ENCODE measurements at regions not wholly inside any gene's neighbourhood (a gene's known extent, or its start where the extent isn't known, plus 50 kb on each side); places are given as distances from the start of the nearest gene placed in this dataset.

DNA sequence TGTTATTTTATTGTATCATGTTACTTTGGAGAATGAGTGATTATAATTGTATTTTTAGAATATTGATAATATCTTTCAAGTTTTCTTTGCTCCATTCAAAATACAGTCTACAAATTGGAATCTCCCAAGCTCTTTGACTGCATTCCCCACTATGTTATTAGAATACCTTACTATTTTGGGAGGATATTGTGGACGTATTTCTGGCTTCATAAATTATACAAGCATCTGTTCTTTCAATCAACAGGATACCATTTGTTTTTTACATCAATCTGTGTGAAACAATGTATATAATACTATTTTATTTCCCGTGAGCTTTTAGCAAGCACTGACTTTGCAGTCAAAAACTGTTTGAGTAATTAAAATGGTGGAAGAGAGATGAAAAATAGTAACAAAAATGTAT, 226.5 kb downstream of the PTPRC start:
- no peak for DNase-seq

DNA sequence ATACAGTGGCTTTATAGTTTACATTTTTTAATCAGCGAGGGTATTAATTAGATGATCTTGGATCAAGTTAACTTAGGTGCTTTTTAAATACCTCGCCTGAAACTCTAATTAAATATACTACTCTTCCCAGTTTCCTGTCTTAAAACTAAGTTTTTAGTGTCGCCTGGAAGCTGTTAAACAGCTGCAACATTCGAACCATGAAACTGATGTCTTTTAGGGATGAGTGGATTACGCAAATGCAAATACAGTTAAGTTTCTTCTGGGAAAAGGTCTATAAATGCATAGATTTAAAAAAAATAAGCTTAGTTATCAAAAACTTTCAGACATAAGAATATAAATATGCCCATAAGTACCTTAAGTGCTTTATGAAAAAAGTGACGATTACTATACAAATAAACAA, 228.3 kb downstream of the PTPRC start:
- no peak for DNase-seq

DNA sequence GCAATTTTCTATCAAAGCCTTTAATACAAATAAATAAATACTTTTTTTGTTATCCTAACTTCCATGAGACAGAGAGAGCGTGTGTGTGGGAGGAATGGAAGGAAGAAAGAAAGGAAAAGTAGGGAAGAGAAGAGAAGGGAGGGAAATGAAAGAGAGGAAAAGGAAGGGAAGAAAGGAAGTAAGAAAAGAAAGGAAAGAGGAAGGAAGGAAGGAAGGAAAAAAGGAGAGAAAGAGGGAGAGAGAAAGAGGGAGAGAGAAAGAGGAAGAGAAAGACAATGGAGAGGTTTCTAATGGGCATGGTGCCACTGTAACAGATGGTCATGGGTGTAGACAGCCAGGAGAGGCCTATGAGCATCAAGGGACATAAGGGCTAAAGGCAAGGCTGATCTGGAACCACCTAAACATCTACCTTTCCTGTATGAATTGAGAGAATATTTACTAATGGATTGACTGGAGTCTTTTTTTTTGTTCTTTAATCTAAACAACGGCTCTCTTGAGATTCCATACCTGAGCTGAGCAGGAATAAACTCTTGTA, 234.9 kb downstream of the PTPRC start:
- no peak for DNase-seq

DNA sequence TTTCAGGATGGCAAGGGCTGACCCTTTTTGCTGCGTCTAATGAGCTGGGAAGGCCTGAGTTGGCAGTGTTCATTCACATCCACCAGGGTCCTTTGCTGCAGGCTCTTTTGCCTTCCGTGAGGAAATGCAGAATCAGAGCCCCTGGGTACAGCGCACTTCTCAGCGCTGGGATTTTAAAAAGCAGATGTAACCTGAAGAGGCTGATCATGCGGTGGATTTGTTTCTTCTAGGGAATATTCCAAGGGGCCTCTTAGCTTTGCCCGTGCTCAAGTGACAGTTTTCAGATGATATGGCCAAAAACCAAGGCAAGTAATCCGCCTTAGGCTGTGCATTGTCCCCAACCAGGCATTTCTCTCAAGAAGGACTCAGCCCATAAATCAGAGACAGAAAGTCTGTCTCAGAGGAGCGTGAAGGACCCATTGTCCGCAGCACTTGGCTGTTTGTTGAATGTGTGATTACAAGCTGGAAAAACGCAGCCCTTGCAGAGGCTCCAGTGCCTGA, 237.6 kb downstream of the PTPRC start:
- DNase-seq, result no peak

DNA sequence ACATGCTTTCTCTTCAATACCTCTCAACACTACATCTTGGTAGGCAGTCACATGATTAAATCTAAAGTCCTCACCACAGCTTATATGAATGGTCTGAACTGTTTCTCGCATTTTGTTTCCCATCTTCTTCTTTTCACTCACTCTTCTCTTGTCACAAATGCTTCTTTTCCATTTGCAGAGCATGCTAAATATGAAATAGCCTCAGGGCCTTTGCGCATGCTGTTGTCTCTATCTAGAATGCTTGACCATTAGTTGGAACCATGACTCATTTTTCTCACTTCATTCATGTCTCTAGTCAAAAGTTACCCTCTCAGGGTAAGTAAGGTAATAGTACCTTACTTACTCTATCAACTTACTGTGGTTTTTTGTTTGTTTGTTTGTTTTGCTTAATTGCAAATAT, 239.7 kb downstream of the PTPRC start:
- no peak for DNase-seq

DNA sequence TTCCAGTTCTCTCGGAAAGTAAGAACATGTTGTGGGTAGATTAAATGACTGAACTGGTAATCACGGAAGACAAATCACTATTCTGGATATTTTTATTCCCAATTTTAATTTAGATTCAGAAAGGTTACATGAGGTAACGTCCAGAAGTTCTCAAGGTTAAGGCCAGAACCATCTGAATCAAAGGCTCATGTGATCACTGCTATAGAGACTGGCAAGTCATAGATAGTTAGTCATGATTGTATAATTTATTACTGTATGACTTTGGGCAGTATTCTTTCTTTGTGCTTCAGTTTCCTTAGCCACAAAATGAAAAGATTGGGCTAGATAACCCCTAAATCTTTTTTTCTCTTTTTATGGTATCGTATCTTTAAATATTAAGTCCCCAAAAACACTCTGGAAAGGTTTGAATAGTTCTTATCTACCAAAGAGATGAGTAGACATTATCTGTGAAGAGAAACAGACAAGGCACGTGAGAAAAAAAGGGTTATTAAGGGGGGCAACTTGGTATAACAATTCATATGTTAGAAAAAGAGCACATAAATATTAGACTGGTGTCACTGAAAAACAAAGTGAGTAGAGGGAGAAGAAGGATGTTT, 241.0 kb downstream of the PTPRC start:
- no peak for DNase-seq

DNA sequence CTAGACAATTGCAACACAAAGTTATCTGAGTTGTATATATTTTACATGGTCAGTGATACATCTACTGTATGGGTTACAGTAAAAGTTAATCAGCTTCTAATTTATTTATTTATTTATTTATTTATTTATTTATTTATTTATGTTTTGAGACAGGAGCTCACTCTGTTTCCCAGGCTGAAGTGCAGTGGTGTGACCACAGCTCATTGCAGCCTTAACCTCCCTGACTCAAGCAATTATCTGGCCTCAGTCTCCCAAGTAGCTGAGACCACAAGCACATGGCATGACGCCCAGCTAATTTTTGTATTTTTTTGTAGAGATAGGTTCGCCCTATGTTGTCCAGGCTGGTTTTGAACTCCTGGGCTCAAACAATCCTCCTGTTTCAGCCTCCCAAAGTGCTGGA, 241.6 kb downstream of the PTPRC start:
- DNase-seq, result no peak

DNA sequence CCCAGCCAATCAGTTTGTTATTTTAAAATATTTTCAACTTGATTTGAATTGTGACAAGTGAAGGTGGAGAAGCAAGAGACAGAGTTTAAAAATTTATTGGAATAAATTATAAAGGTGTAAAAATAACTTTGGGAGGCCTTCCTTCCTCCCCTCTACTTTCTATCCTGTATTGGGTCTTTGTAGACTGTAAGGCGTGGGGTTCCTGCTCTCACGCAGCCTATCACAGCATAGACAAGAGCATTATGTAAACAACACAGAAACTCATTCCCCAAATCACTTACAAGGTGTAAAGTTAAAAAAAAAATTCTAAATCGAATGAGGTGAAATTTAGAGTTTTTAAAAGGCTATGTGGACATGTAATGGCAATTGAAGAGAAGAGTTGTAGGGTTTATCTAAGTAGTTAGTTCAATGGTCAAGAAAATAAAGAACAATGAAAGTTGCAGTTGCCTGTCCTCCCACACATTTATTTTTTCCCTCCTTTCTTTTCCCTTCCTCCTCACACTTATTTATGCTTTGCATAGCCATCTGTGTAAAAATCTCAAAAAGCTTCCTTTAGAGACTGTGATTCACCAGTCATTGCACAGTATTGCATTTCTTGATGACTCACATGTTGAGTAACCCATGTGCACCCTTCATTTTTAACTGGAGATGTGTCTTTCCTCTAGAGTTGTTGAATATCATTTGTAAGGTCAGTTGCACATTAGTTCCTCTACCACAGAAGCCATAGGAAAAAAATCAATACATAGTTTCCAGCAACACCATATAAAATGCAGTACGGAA, 242.2 kb downstream of the PTPRC start:
- DNase-seq, result no peak

DNA sequence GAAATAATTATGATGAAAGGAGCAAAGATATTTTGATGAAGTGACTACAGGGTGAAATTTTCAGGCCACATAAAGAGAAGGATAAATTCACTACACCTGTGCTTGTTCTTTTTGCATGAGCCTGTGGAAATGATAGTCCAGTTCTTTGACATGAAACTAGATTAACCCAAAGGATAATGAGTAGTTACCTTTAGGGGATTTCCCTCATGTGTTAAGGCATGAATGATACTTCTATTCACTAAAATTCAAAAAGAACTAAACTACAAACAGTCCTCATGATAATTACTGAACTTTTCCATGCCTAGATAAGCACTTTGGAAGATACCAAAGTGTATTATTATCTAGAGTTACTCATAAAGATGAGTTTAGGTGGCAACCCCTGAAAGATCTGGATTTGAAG, 244.3 kb downstream of the PTPRC start:
- no peak for DNase-seq

DNA sequence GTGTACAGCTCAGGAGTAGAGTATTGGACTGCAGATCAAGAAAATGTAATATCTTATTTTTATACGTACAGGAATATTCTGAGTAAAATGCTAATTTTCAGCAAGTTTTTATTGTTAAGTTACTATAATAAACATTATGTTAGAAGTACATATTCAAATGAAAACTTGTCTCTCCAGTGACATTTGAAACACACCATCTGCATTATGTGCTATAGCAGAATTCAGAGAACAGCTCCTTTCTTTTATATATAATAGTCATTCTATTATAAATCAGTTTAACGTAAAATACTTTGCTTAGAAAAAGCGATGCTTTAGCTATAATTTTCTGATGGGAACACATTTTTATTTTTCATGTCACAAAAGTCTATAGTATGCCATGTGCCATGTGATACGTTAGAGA, 249.0 kb downstream of the PTPRC start:
- no peak for DNase-seq

DNA sequence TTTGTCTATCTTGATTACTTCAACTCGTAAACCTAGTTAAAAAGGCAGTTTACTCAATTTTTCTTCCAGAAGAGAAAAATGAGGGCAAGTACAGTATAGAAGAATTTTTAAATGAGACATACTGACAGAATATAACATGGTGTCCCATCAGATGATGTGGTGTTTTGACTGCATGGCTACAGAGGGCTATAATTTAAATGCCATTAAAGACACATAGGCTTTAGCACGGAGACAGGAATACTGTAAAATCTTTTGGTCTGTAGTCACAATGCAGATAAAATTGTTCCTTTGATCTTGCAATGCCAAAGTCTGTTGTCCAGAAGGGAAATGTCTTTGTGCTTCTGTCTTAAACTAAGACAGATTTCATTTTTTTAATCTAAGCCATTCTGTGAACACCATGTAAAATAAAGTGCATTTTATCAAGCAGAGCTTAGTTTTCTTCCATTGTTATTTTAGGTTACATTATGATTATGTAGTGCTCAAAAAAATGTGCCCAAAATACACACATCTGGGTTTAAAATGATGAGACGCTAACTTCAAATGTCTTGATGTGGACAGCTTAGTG, 249.6 kb downstream of the PTPRC start:
- no peak for DNase-seq

DNA sequence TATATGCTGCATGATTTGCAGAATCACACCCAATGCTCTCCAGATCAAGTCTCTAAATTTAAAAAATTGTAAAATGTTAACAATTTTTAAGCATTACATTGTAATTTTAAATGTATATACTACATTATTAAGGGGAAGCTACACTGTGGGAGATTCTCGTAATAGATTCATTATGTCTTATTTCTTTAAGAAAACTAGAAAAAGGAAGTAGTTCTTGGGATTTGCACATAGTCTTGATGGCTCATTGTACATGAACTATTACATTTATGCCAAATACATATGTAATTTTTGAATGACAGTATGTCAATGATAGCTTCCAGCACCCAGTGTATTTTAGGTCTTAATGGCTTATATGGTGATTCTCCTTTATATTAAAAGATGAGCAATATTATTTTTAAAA, 250.3 kb downstream of the PTPRC start:
- DNase-seq, result no peak

DNA sequence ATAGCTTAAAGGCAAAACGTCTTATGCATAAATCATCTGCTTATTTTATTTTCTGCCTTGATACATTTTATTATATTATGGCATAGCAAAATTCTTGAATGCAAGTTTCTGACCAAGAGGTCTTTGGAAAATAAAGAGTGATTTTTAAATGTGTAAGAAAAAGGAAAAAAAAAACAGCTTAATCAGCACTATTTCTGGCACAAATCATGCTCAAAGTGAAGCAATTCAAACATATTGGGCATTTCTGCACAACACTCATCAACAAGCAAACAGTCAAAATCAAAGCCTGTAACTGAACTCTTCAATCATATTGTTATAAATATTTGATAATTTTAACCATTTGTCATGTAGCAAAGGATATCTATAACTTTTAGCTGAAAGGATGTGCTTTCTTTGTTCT, 250.9 kb downstream of the PTPRC start:
- no peak for DNase-seq

DNA sequence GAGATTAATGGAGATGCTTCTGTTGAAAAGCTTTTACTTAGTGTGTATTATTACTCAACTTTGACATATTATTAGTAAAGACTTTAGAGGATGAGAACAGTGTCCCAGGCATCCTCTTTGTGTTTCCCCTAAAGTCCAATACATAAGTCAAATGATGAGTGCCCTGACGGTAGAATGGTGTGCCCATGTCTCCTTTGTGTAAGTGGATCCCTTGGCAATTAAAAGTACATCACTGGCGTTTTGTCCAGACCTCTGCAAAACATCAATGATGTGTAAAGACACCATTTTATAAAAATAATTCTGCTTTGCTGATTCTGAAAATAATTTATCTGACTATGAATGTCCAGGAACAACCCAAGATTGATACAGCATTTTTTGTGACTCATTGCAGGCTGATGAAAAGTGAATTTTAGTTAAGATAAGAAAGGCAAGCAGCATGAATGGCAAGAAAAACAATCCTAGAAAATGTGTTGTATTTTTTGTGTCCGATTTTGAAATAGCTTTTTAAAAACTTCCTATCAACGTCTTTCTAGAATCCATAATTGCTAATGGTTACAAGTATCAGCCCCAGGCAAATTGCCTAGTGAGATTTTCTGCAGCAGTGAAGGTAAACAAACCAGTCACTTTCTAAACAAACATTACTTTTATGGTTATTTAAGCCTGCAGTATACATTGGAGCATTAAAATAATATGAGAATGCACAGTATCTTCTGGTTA, 251.5 kb downstream of the PTPRC start:
- DNase-seq, result no peak

DNA sequence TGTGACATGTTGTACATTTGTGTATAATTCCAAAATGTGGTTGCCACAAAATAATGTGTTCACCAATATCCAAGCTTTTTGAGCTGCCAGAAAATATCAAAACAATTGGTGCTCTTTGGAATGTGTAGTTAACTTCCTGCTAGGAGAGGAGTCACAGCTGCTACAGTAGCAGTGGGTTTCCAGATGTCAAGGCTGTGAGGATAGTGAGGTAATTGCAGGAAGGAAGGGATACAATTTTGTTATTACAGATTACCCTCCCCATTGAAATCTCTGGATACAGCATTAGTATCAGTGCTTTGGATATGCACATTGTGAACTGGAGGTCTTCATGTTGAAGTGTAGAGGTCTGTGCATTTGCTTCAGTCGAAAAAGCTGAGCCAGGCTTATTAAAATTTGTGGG, 253.2 kb downstream of the PTPRC start:
- DNase-seq, result no peak

DNA sequence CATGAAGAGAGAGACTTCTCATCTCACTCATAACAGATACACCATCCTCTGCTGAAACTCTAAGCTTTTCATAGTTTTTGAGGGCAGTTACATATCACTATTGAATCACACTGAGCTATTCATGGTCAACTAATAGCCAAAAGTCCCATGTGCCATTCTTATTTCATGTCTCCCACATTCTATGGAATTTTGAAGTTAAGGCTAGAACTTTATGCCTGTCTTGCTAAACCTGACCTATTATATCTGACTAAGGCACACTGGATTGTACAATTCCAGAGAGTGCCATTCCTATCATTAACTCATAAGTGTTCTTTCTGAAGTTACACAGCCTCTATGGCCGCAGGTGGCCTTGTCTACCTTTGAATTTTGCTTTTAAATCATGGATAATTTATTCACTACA, 254.3 kb downstream of the PTPRC start:
- DNase-seq, result no peak

DNA sequence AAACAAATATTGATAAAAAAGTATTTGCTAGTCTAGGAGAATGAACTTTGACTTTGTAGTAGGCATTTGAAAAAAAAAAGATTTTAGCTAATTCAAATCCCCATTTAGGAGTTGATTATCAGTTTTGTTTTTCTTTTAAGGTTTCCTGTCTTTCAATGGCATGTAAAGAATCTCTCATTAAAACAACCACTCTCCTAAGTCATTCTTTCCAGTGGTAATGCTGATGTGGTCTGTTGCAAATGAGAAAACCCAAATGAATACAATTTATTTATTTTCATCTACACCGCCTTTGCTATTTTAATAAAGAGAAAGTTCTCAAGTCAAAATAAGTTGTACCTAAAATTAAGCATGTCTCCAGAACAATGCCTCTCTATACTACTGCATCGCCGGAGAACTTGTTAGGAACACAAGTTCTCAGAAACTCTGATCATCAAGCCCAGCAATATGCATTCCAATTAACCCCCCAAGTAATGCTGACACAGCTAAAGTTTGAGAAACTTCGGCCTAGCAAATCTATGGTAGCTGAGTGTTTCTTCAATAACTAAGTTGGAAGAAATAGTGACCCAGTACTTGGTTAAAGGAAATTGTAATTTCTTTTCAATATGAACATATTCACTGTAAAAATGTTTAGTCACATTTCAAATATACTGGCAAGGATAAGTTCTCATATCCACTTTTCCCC, 255.1 kb downstream of the PTPRC start:
- DNase-seq, result no peak

DNA sequence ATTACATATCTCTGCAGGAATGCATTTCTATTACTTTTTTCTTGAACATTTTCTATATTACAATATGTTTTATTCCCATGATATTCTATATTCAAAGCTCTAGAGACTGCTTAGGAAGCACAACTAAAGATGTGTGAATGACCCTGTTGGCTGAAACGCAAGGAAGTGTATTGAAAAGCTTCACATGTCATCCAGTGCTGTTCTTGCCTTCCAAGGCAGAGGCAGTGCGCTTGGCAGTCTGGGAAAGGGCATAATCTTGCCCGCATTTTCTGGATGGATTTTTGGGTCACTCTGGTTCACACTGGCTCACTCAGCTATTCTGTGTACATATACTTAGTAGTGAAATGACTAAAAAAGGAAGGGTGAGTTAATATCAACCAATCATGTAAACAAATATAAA, 262.4 kb downstream of the PTPRC start:
- DNase-seq, result no peak

DNA sequence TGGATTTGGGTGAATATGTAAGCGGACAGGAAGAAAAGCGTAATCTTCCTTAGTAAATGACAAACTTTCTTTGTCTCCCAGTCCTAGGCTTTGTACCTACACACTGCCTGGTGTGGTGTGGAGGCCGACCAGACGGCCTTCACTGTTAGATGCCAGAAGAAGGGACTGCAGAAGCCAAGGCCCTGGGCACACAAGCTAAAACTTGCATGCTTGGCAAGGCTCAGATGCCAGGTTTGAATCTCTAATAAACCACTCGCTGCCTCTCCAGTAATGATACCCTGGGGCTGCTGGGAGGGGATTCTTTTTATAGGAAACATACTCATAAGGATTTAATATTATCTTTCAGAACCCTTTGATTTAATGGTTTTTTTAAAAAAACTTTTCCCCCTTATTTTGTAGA, 263.8 kb downstream of the PTPRC start:
- DNase-seq, result no peak

DNA sequence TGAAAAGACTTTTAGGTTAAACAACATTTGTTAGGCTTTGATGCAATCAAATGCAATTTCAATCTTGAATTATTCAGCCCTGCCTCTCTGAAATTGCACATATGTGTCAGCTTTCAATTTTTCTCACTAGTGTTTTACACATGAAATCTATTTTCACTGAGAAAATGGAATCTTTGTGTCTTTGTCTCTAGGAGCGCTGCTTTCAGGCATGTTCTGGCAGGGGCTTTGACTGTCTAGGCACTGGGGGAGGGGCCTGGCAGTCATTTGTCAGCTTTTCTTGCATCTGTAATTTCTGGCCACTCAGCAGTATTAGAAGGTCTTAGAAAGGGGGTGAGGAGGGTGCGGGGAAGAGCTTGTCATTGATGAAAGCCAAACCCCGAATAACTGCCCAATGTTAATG, 264.4 kb downstream of the PTPRC start:
- DNase-seq, result no peak

DNA sequence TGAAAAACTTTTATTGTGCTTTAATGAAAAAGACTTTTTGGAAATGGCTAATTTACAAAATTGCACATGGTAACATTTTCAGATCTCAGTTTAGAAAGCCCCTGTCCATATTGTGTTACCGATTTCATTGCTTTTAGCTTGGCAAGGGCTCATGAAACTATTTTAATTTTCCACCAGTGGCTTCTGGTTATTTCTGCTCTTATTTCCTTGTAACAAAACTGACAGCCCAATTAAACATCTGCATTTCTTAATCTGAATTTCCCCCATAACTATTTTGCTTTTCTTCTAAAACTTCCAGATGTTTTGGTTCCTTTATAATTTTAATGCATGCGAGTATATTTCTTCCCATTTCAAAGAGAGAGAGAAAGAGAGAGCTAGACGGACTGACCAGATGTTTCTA, 264.8 kb downstream of the PTPRC start:
- DNase-seq, result no peak

DNA sequence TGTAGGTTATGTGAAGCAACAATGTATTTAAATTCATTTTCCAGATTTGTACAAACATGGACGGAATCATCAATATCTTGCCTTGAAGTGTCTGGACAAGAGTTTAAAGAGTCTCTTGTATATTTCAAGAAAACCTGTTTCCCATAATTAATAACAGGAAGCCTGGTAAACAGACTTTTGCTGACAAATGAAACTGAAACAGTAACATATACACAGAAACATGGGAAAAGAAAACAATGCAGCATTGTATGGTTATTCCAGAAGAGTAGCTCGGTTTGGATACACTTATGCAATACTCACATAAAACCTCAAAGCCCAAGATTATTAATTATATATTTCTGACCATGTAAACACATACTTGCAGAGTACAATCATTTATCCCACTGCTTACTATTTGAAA, 265.5 kb downstream of the PTPRC start:
- no peak for DNase-seq

Measured in GOT3 (cell line).